A673 (cell line): ENCODE measurements at regions not wholly inside any gene's neighbourhood (a gene's known extent, or its start where the extent isn't known, plus 50 kb on each side); places are given as distances from the start of the nearest gene placed in this dataset.

ENCODE experiments used
- BruUV-seq: library from RNA; stranded (reverse); fragments of 400-500 nt; replicated peaks from 2 replicates; lab custom pipeline; 2021; lab: Mats Ljungman, UMichigan
- CTCF ChIA-PET: fragments of 300-600 bp; sonication (Branson Sonifier 250); formaldehyde crosslinking; loops from one replicate; lab custom pipeline; 2022; ENCODE audit warnings: antibody characterized with exemption; lab: Charles Lee
- POLR2A ChIA-PET: fragments of 300-600 bp; sonication (Branson Sonifier 250); formaldehyde crosslinking; loops from one replicate; lab custom pipeline; 2022; ENCODE audit warnings: antibody characterized with exemption; ENCODE audit not compliant: low non-redundant PET; lab: Charles Lee
- DNase-seq: peaks from one replicate; pipeline ENCODE4 v3.0.0-alpha.2; 2015; ENCODE audit warnings: low spot score
- H3K27ac ChIP-seq: fragments of 200-600 bp; sonication (generic); 2 replicates; pipeline ENCODE4 v1.5.1; 2016; ENCODE audit warnings: mixed run types, low read depth, mild to moderate bottlenecking, mixed read lengths, antibody characterized with exemption, low read length; ENCODE audit not compliant: poor library complexity, severe bottlenecking
- H3K27me3 ChIP-seq: fragments of 200-600 bp; sonication (generic); replicated peaks from 2 replicates; pipeline ENCODE4 v1.6.1; 2017; ENCODE audit warnings: mixed run types, low read depth, mild to moderate bottlenecking, mixed read lengths, antibody characterized with exemption, low read length; ENCODE audit not compliant: insufficient read depth, poor library complexity
- H3K36me3 ChIP-seq: fragments of 200-600 bp; sonication (generic); 2 replicates; pipeline ENCODE4 v1.6.1; 2016; ENCODE audit warnings: mixed run types, mild to moderate bottlenecking, mixed read lengths, antibody characterized with exemption, low read length; ENCODE audit not compliant: insufficient read depth, poor library complexity, severe bottlenecking
- H3K4me1 ChIP-seq: fragments of 200-600 bp; sonication (generic); 2 replicates; pipeline ENCODE4 v1.6.1; 2017; ENCODE audit warnings: mixed run types, mild to moderate bottlenecking, mixed read lengths, antibody characterized with exemption, low read length; ENCODE audit not compliant: insufficient read depth, poor library complexity, severe bottlenecking
- H3K4me3 ChIP-seq: fragments of 200-600 bp; sonication (generic); 2 replicates; pipeline ENCODE4 v1.5.1; 2016; ENCODE audit warnings: low read depth, mixed run types, mild to moderate bottlenecking, mixed read lengths, low read length; ENCODE audit not compliant: poor library complexity, severe bottlenecking
- H3K9me3 ChIP-seq: fragments of 200-600 bp; sonication (generic); 2 replicates; pipeline ENCODE4 v1.6.1; 2016; ENCODE audit warnings: mixed run types, low read depth, mild to moderate bottlenecking, mixed read lengths, antibody characterized with exemption, low read length; ENCODE audit not compliant: poor library complexity, severe bottlenecking
- CTCF ChIP-seq: fragments of 300-800, 200-600 bp; sonication (generic); conservative IDR thresholded peaks from 2 replicates; pipeline ENCODE4 v1.5.1; 2017; ENCODE audit warnings: low read depth, mild to moderate bottlenecking, antibody characterized with exemption, low read length, moderate library complexity, mixed read lengths
- EZH2 ChIP-seq: fragments of 200-600 bp; sonication (generic); IDR thresholded peaks from 2 replicates; pipeline ENCODE4 v1.6.1; 2017; ENCODE audit warnings: borderline replicate concordance, low read depth, mild to moderate bottlenecking, mixed read lengths, antibody characterized with exemption, low read length; ENCODE audit not compliant: poor library complexity, severe bottlenecking
- intact Hi-C: fragments of 100-400 bp; cut with micrococcal nuclease; formaldehyde crosslinking; loops from one replicate; pipeline ENCODE4 v1.10.0; 2022; ENCODE audit not compliant: unreplicated experiment

- BruUV-seq: no TSS peak
- POLR2A ChIA-PET: no interaction called here
- CTCF ChIA-PET: interaction anchor here (0.5 to 1.1 kb wide), 2 partner anchors 28 to 46 kb away, joined by 3 to 4 read pairs; no protein-coding TSS in a partner anchor
These were observed 138.3 kb downstream of the DNAJB6 start for GRCh38 chr7:157475095-157475494.

GRCh38 chr7:157475601-157476000 lies 138.8 kb downstream of the DNAJB6 start:
- ChIA-PET POLR2A (no interaction called here), CTCF (no interaction called here)
- Histone ChIP-seq H3K4me3 (no peak overlapping the region), H3K4me1 (no peaks in the 10 kb centered on the region), H3K27ac (no peak overlapping the region), H3K9me3 (peaks cover 19% of the 10 kb centered on the region), H3K36me3 (no peaks in the 10 kb centered on the region), H3K27me3 (no peaks in the 10 kb centered on the region)
- no TSS peak for BruUV-seq
- intact Hi-C loops: no loop called here
- TF ChIP-seq EZH2: no peak
- TF ChIP-seq CTCF: no peak
- no peak for DNase-seq

More at GRCh38 chr7:157475095-157475494, 138.3 kb downstream of the DNAJB6 start:
- DNase-seq: no peak
- no peak for TF ChIP-seq CTCF
- TF ChIP-seq EZH2: no peak
- no peak overlapping the region for H3K4me3 ChIP-seq
- no peak overlapping the region for H3K27ac ChIP-seq
- H3K36me3 ChIP-seq: no peaks in the 10 kb centered on the region
- H3K27me3 ChIP-seq: no peaks in the 10 kb centered on the region
- peaks cover 19% of the 10 kb centered on the region for H3K9me3 ChIP-seq
- no peaks in the 10 kb centered on the region for H3K4me1 ChIP-seq
- intact Hi-C loops: no loop called here

- H3K4me3 ChIP-seq: no peak overlapping the region
- DNase-seq: no peak
- TF ChIP-seq EZH2 (no peak), CTCF (no peak)
- H3K27me3 ChIP-seq: no peaks in the 10 kb centered on the region
- POLR2A ChIA-PET: no interaction called here
- no peaks in the 10 kb centered on the region for H3K4me1 ChIP-seq
- CTCF ChIA-PET: no interaction called here
- intact Hi-C loops: no loop called here
- H3K9me3 ChIP-seq: peaks cover 19% of the 10 kb centered on the region
- H3K27ac ChIP-seq: no peak overlapping the region
- no peaks in the 10 kb centered on the region for H3K36me3 ChIP-seq
- BruUV-seq: no TSS peak
These were observed 139.4 kb downstream of the DNAJB6 start for GRCh38 chr7:157476201-157476600.
